ENCODE measurements at regions not wholly inside any gene's neighbourhood (a gene's known extent, or its start where the extent isn't known, plus 50 kb on each side); places are given as distances from the start of the nearest gene placed in this dataset.

DNA sequence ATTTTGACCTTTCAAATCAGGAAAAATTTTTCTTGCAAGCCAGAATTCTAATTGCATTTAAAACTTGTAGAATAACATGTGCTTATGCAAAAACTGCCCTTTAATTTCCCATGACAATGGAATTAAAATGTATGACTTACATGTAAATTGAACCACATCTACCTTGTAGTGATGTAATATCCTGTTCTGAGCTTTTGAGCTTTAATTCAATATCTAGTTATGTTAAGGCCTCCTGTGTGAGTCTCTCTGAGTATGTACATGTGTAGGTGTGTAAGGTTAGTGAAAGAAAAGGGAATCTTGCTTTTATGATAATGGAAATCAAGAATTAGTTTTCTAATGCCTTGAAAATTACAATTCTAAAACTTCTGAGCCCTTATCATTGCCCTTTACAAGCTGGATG, 344.8 kb upstream of the AKR1E2 start:
- Mint-ChIP-seq H3K9me3 (no peaks in the 10 kb centered on the region), H3K36me3 (ENCODE audit: insufficient read depth in 1 of 3, low read depth in 3 of 3) (no peaks in the 10 kb centered on the region), H3K27ac (no peak overlapping the region; a peak in 1 of 7 replicates)

More for the DNA sequence above, 344.8 kb upstream of the AKR1E2 start:
- Histone ChIP-seq H3K4ac (ENCODE audit: low read depth, low read length) (no peak overlapping the region), H3K4me2 (ENCODE audit: insufficient read depth, insufficient read length, low read length) (no peak overlapping the region), H2BK120ac (ENCODE audit: low read depth, low read length, poor library complexity, severe bottlenecking) (no peak overlapping the region), H3K14ac (ENCODE audit: insufficient read depth, low read length) (no peak overlapping the region), H3K9me3 (ENCODE audit: control insufficient read depth, low read depth, low read length) (no peaks in the 10 kb centered on the region), H3T11ph (ENCODE audit: low read length) (no peak overlapping the region), H2AFZ (ENCODE audit: low read length) (no peak overlapping the region), H3K27ac (ENCODE audit: insufficient read length, low read depth, low read length) (no peak overlapping the region), H3K27me3 (ENCODE audit: insufficient read depth, low read length) (no peaks in the 10 kb centered on the region), H3K23ac (ENCODE audit: insufficient read length, low read depth, low read length) (no peak overlapping the region), H4K91ac (ENCODE audit: insufficient read length, low read depth, low read length) (no peak overlapping the region), H2BK15ac (ENCODE audit: low read depth, low read length) (no peak overlapping the region), H3K56ac (ENCODE audit: insufficient read length, low read depth, low read length) (no peak overlapping the region), H4K5ac (ENCODE audit: insufficient read length, low read depth, low read length) (no peak overlapping the region), H4K20me1 (ENCODE audit: control insufficient read depth, insufficient read depth, insufficient read length) (no peaks in the 10 kb centered on the region), H2BK5ac (ENCODE audit: insufficient read length, low read length) (no peak overlapping the region), H2BK20ac (ENCODE audit: low read depth, low read length, poor library complexity, severe bottlenecking) (no peak overlapping the region), H2AK5ac (ENCODE audit: insufficient read length, low read length) (no peak overlapping the region), H3K79me2 (ENCODE audit: insufficient read depth, low read length) (no peaks in the 10 kb centered on the region), H3K9ac (ENCODE audit: extremely low read depth, insufficient read length, low read length) (no peak overlapping the region), H3K79me1 (ENCODE audit: insufficient read depth, low read depth, low read length, poor library complexity, severe bottlenecking) (no peaks in the 10 kb centered on the region), H3K4me1 (ENCODE audit: insufficient read depth, low read length) (peaks cover 3% of the 10 kb centered on the region; the same call in 1 of the 2 replicates), H2BK12ac (ENCODE audit: insufficient read length, low read depth, low read length) (no peak overlapping the region), H3K18ac (ENCODE audit: insufficient read length, low read depth, low read length) (no peak overlapping the region), H4K8ac (replicated peaks; ENCODE audit: insufficient read length, low read depth, low read length) (no peak overlapping the region), H3K23me2 (ENCODE audit: insufficient read length, low read depth, low read length, poor library complexity, severe bottlenecking) (no peaks in the 10 kb centered on the region)
- no peak overlapping the region for H3K4me3 Mint-ChIP-seq
- H3K4me1 Mint-ChIP-seq = peaks cover 6 to 19% of the 10 kb centered on the region in 2 experiments
- peaks cover 2% of the 10 kb centered on the region; the same call in 1 of the 2 replicates for H3K27me3 Mint-ChIP-seq (ENCODE audit: low read depth)
- TF ChIP-seq, protein P1, sequence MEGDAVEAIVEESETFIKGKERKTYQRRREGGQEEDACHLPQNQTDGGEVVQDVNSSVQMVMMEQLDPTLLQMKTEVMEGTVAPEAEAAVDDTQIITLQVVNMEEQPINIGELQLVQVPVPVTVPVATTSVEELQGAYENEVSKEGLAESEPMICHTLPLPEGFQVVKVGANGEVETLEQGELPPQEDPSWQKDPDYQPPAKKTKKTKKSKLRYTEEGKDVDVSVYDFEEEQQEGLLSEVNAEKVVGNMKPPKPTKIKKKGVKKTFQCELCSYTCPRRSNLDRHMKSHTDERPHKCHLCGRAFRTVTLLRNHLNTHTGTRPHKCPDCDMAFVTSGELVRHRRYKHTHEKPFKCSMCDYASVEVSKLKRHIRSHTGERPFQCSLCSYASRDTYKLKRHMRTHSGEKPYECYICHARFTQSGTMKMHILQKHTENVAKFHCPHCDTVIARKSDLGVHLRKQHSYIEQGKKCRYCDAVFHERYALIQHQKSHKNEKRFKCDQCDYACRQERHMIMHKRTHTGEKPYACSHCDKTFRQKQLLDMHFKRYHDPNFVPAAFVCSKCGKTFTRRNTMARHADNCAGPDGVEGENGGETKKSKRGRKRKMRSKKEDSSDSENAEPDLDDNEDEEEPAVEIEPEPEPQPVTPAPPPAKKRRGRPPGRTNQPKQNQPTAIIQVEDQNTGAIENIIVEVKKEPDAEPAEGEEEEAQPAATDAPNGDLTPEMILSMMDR (conservative IDR thresholded peaks at IDR 0.05) = no peak
- DNase-seq = no peak
